DMS114 treated with DMSO at 0.1 percent for 48 hours (cell line): ENCODE measurements at regions not wholly inside any gene's neighbourhood (a gene's known extent, or its start where the extent isn't known, plus 50 kb on each side); places are given as distances from the start of the nearest gene placed in this dataset.
"Not testable (repeated sequence)": the region's sequence is repeated elsewhere in the genome, so short reads cannot be mapped to it uniquely, and the experiment has no call there.

Experiments
- DNase-seq: peaks from one replicate; lab custom pipeline; 2025; ENCODE audit not compliant: unreplicated experiment; lab: John Stamatoyannopoulos, UW

DNA sequence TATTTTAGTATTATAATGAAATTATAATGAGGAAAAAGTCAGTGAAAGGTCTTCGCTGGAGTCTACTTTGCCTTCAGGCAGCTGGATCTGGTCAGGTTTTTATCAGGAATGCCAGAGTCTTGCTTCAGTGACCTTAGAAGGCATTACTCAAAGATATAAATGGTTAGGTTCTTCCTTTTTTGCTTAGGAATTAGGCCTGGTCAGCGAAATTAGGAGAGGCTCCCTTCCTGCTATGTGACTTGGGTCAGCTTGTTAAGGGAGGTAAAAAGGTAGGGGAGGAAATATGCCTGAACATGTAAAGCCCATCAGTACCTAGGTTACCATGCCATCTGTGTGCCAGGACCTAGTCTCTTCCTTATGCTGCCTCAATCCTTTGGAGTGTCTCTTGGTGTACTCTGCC is 115.1 kb downstream of the OTOR start:
- no peak for DNase-seq

- no peak for DNase-seq
These were observed 115.9 kb downstream of the OTOR start for GRCh38 chr20:16864069-16864468.

- DNase-seq, result no peak
These were observed 116.8 kb downstream of the OTOR start for GRCh38 chr20:16864963-16865362.

DNA sequence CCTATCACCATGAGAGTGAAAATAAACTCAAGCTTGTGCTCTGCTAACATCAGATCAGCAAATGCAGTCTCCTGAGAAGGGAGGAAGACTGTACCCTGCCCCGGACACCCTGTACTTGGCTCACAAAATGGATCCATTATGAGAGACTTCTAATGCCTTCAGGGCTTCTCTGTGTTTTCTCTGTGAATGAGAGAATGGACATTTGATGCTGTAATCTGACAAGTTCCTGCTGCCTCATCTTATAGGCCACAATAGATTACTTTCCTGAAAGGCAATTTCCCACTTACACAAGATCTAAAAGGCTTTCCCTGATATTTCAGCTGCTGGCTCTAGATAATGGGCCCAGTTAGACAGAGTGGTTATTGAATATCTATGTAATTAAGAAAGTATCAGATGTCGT is 117.2 kb downstream of the OTOR start:
- DNase-seq, result no peak

- DNase-seq, result not testable (repeated sequence)
These were observed 125.0 kb downstream of the OTOR start for GRCh38 chr20:16873124-16873523.

GRCh38 chr20:16877053-16877554 is 128.9 kb downstream of the OTOR start:
- DNase-seq, result no peak

GRCh38 chr20:16885746-16886145 is 137.6 kb downstream of the OTOR start:
- DNase-seq, result no peak

GRCh38 chr20:16898433-16898832 is 150.3 kb downstream of the OTOR start:
- no peak for DNase-seq

DNA sequence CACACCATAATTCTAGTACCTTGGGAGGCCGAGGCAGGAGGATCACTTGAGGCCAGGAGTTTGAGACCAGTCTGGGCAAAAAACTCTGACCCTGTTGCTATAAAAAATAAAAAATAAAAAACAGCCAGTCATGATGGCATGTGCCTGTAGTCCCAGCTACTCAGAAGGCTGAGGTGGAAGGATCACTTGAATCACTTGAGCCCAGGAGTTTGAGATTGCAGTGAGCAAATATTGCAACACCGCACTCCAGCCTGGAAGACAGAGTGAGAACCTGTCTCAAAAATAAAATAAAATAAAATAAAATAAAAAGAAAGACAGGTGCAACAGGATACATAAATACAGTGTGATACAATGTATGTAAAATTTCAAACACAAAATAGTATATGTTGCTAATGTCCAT is 154.5 kb downstream of the OTOR start:
- DNase-seq, result no peak

DNA sequence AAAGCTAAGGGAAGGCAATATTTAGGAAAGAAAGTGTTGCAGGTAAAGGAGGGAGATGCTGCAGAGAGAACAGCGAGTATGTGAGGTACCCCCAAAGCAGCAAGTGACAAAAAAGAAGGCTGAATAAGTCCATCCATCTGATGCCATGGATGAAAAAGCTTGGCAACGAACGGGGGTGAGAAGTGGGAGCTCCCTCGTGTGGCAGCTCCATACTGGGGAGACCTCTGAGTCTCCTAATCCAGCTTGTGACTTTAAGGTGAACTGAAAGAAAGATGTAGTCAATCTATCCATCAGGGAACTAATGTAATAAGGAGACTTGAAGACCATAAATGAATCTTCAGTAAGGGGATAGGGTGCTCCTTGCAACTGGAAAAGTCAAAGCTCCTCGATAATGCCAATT is 156.6 kb downstream of the OTOR start:
- no peak for DNase-seq

GRCh38 chr20:16914277-16914676 is 166.1 kb downstream of the OTOR start:
- no peak for DNase-seq

DNA sequence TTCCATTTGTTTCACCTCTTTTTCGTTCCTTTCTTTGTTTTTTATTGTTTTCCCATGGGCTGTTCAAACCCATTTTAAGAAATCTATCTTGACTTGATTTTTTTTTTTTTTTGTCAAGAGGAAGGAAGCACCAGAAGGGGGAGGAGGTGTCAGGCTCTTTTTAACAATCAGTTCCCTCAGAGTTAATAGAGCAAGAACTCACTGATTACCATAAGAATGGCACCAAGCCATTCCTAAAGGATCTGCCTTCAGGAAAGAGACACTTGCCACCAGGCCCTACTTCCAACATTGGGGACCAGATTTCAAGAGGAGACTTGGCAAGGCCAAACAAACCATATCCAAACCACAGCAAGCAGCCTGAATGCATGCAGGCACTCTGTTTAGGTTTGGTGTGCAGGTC is 168.0 kb downstream of the OTOR start:
- no peak for DNase-seq

DNA sequence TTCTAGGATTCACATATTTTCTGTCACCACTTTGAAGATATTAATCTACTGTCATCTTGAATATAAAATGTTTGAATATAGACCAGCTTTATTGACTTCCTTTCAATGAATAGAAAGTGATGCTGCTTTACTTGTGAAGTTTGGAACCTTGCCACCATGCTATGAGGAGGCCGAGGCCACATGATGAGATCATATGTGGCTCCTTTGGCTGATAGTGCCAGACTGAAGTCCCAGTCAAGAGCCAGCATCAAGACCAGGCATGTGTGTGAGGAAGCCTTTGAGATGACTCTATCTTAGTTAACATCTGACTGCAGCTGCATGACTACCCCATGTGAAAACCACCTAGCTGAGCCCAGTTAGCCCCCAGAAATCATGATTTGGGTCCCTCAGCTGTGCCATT is 169.5 kb downstream of the OTOR start:
- no peak for DNase-seq

DNA sequence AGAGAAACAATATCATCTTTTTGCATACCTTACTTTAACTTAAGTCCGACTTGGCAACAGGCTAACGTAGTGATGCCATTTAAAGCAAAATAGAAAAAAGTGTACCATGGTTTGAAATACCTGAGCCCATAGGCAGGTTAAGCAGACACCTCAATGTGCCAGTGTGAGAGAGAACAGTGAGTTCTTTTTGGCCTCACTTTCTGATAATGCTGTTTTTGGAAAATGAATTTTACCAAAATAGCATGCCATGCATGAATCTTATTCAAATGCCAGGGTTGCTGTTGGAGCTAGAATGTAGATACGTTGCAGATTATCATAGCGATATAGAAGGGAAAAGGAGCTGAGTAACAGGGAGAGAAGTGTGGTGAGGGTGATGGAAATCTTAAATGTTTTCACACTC is 170.2 kb downstream of the OTOR start:
- no peak for DNase-seq

GRCh38 chr20:16919841-16920240 is 171.7 kb downstream of the OTOR start:
- no peak for DNase-seq

GRCh38 chr20:16922834-16923233 is 174.7 kb downstream of the OTOR start:
- no peak for DNase-seq

- no peak for DNase-seq
These were observed 178.7 kb downstream of the OTOR start for GRCh38 chr20:16926626-16927430.

- no peak for DNase-seq
These were observed 181.6 kb downstream of the OTOR start for GRCh38 chr20:16929756-16930155.

DNA sequence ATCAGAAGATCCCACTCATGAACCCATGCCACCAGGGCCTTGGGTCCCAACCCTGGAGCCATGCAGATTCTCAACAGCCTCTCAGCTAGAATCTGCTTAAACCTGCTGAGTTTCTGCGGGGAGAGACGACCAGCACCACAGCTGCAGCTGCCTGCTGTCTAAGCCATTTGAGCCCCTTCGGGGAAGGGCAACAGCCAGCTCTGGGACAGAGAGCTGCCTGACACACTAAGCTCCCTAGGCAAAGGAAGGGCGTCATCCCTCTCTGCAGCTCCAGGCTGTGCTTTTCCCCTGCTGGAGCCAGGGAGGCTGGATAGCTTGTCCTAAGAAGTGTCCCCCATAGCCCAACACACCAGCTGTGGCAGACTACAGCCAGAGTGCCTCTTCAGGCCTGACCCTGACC is 182.5 kb downstream of the OTOR start:
- no peak for DNase-seq

- DNase-seq, result no peak
These were observed 190.9 kb downstream of the OTOR start for GRCh38 chr20:16939051-16939450.

DNA sequence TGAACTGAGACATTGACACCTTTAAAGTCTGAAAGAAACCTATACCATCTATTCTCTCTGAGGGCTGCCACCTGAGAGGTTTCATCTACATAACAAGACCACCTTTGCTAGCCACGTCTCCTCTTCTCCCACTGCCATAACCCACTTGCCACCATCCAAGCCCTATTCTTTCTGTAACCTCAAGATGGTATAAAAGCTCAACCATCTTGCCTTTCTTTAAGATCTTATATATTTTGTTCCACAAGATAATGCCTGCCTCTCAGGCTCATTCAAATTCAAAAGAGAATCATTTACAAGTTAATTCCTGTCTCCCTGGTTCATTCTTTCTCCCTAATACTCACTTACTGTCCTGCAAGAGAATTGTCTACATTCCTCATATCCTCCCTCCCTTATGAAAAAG is 192.5 kb downstream of the OTOR start:
- no peak for DNase-seq

GRCh38 chr20:16942051-16942450 is 193.9 kb downstream of the OTOR start:
- no peak for DNase-seq

DNA sequence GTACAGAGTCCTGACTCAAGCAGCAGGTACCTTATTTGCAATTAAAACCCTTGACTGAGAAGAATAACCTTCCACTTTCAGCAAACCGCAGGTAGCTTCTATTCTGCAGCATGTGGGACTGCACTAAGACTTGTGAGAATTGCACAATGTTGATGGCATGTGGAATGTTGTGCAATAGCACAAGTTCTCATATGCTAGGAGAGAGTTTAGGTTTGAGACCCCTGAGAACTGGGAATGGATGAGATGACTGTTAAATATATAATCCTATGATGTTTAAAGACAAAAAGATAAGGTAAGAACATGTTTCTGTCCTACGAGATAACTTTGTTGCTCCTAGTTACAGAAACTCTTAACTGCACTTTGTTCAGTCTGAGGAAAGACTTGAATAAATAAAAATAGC is 194.6 kb downstream of the OTOR start:
- DNase-seq, result no peak
